Activated CD8-positive, alpha-beta T cell treated with anti-CD3 and anti-CD28 coated beads for 36 hours (primary cell): ENCODE measurements at regions not wholly inside any gene's neighbourhood (a gene's known extent, or its start where the extent isn't known, plus 50 kb on each side); places are given as distances from the start of the nearest gene placed in this dataset.

Experiments used
- ATAC-seq: fragments of 200-7000 bp; cut with Tn5 transposase; one replicate; pipeline ENCODE4 v1.10.0; 2021; ENCODE audit warnings: mild to moderate bottlenecking, moderate library complexity
- CTCF ChIA-PET: fragments of 350-600 bp; sonication (Branson Sonifier 250); formaldehyde crosslinking; loops from one replicate; lab custom pipeline; 2021; ENCODE audit warnings: antibody characterized with exemption; lab: Charles Lee
- POLR2A ChIA-PET: fragments of 350-600 bp; sonication (Branson Sonifier 250); formaldehyde crosslinking; loops from one replicate; lab custom pipeline; 2021; ENCODE audit warnings: antibody characterized with exemption; lab: Charles Lee
- DNase-seq: peaks from one replicate; pipeline ENCODE4 v3.0.0-alpha.2; 2020
- H3K27ac Mint-ChIP-seq: one replicate; pipeline ENCODE4 v1.8.0; 2021; ENCODE audit warnings: mild to moderate bottlenecking, mixed read lengths
- H3K27me3 Mint-ChIP-seq: one replicate; pipeline ENCODE4 v1.8.0; 2021; ENCODE audit warnings: mixed read lengths
- H3K36me3 Mint-ChIP-seq: one replicate; pipeline ENCODE4 v1.8.0; 2021; ENCODE audit warnings: low read depth, mixed read lengths
- H3K4me1 Mint-ChIP-seq: one replicate; pipeline ENCODE4 v1.8.0; 2021; ENCODE audit warnings: low read depth, mixed read lengths
- H3K4me3 Mint-ChIP-seq: one replicate; pipeline ENCODE4 v1.8.0; 2021; ENCODE audit warnings: mild to moderate bottlenecking, moderate library complexity, mixed read lengths
- H3K9me3 Mint-ChIP-seq: one replicate; pipeline ENCODE4 v1.8.0; 2021; ENCODE audit warnings: mixed read lengths
- CTCF ChIP-seq: fragments of 200-600 bp; IDR thresholded peaks from one replicate; pipeline ENCODE4 v1.8.0; 2022; ENCODE audit warnings: antibody characterized with exemption, mild to moderate bottlenecking
- intact Hi-C: fragments of 100-400 bp; cut with micrococcal nuclease; formaldehyde crosslinking; loops from one replicate; pipeline ENCODE4 v1.10.0; 2022

- no peaks in the 10 kb centered on the region for H3K9me3 Mint-ChIP-seq
- DNase-seq (no peak), ATAC-seq (no peak)
- no peaks in the 10 kb centered on the region for H3K36me3 Mint-ChIP-seq
- peaks cover 11% of the 10 kb centered on the region for H3K27me3 Mint-ChIP-seq
- ChIA-PET CTCF (interaction anchor here (0.7 to 3.7 kb wide), 2 partner anchors 24 to 115 kb away, joined by 3 to 13 read pairs; no protein-coding TSS in a partner anchor), POLR2A (no interaction called here)
- no peak for TF ChIP-seq CTCF
- intact Hi-C loops: loop anchor here (10.0 kb wide), 1 partner anchor 116 kb away; no protein-coding TSS in a partner anchor
- no peak overlapping the region for H3K27ac Mint-ChIP-seq
- no peak overlapping the region for H3K4me3 Mint-ChIP-seq
- no peaks in the 10 kb centered on the region for H3K4me1 Mint-ChIP-seq
Observed at GRCh38 chr18:2108591-2108990, 462.7 kb downstream of the METTL4 start.

- DNase-seq (no peak), ATAC-seq (no peak)
- Mint-ChIP-seq H3K9me3 (no peaks in the 10 kb centered on the region), H3K4me3 (no peak overlapping the region), H3K27me3 (peaks cover 10% of the 10 kb centered on the region), H3K4me1 (no peaks in the 10 kb centered on the region), H3K36me3 (no peaks in the 10 kb centered on the region), H3K27ac (no peak overlapping the region)
- no peak for TF ChIP-seq CTCF
- intact Hi-C loops: loop anchor here (5.0 kb wide), 1 partner anchor 426 kb away; no protein-coding TSS in a partner anchor
- POLR2A ChIA-PET: no interaction called here
- CTCF ChIA-PET: interaction anchor here (0.9 kb wide), 1 partner anchor 10 kb away, joined by 3 read pairs; no protein-coding TSS in a partner anchor
Observed at GRCh38 chr18:2111456-2111855, 459.8 kb downstream of the METTL4 start.

GRCh38 chr18:2112435-2113045, 458.8 kb downstream of the METTL4 start:
- CTCF ChIA-PET: interaction anchor here (0.7 to 1.5 kb wide), 5 partner anchors 8 to 346 kb away, joined by 3 to 4 read pairs (median 3); no protein-coding TSS in a partner anchor

GRCh38 chr18:2114289-2114688, 457.0 kb downstream of the METTL4 start:
- H3K27ac Mint-ChIP-seq: no peak overlapping the region
- intact Hi-C loops: loop anchor here (5.0 kb wide), 1 partner anchor 423 kb away; no protein-coding TSS in a partner anchor
- H3K9me3 Mint-ChIP-seq: no peaks in the 10 kb centered on the region
- DNase-seq (no peak), ATAC-seq (no peak)
- H3K27me3 Mint-ChIP-seq: peaks cover 10% of the 10 kb centered on the region
- TF ChIP-seq CTCF: no peak
- no peaks in the 10 kb centered on the region for H3K4me1 Mint-ChIP-seq
- no peaks in the 10 kb centered on the region for H3K36me3 Mint-ChIP-seq
- H3K4me3 Mint-ChIP-seq: no peak overlapping the region
- ChIA-PET CTCF (interaction anchor here (1.0 kb wide), 1 partner anchor 8 kb away, joined by 4 read pairs; no protein-coding TSS in a partner anchor), POLR2A (no interaction called here)

More at GRCh38 chr18:2112435-2113045, 458.8 kb downstream of the METTL4 start:
- DNase-seq (no peak), ATAC-seq (no peak)
- H3K27me3 Mint-ChIP-seq: peaks cover 10% of the 10 kb centered on the region
- TF ChIP-seq CTCF: no peak
- no peaks in the 10 kb centered on the region for H3K9me3 Mint-ChIP-seq
- POLR2A ChIA-PET: no interaction called here
- no peak overlapping the region for H3K4me3 Mint-ChIP-seq
- intact Hi-C loops: loop anchor here (5.0 kb wide), 1 partner anchor 425 kb away; no protein-coding TSS in a partner anchor
- no peak overlapping the region for H3K27ac Mint-ChIP-seq
- H3K36me3 Mint-ChIP-seq: no peaks in the 10 kb centered on the region
- no peaks in the 10 kb centered on the region for H3K4me1 Mint-ChIP-seq

GRCh38 chr18:2114765-2115164, 456.5 kb downstream of the METTL4 start:
- no peak for TF ChIP-seq CTCF
- H3K4me3 Mint-ChIP-seq: no peak overlapping the region

More at GRCh38 chr18:2114765-2115164, 456.5 kb downstream of the METTL4 start:
- ChIA-PET CTCF (interaction anchor here (1.0 kb wide), 1 partner anchor 9 kb away, joined by 4 read pairs; no protein-coding TSS in a partner anchor), POLR2A (no interaction called here)
- intact Hi-C loops: loop anchor here (5.0 kb wide), 1 partner anchor 423 kb away; no protein-coding TSS in a partner anchor
- Mint-ChIP-seq H3K9me3 (no peaks in the 10 kb centered on the region), H3K36me3 (no peaks in the 10 kb centered on the region), H3K27ac (no peak overlapping the region), H3K27me3 (peaks cover 10% of the 10 kb centered on the region), H3K4me1 (no peaks in the 10 kb centered on the region)
- DNase-seq (no peak), ATAC-seq (no peak)
